NT2/D1 (cell line): ENCODE measurements at regions not wholly inside any gene's neighbourhood (a gene's known extent, or its start where the extent isn't known, plus 50 kb on each side); places are given as distances from the start of the nearest gene placed in this dataset.

ENCODE experiments used
- SUZ12 ChIP-seq: IDR thresholded peaks from 2 replicates; pipeline ENCODE4 v1.6.1; 2011; ENCODE audit not compliant: insufficient read length, insufficient read depth; ENCODE audit errors: extremely low read depth
- ZNF274 ChIP-seq: IDR thresholded peaks from 2 replicates; pipeline ENCODE4 v1.6.1; 2011; ENCODE audit warnings: mild to moderate bottlenecking, low read depth, low read length

DNA sequence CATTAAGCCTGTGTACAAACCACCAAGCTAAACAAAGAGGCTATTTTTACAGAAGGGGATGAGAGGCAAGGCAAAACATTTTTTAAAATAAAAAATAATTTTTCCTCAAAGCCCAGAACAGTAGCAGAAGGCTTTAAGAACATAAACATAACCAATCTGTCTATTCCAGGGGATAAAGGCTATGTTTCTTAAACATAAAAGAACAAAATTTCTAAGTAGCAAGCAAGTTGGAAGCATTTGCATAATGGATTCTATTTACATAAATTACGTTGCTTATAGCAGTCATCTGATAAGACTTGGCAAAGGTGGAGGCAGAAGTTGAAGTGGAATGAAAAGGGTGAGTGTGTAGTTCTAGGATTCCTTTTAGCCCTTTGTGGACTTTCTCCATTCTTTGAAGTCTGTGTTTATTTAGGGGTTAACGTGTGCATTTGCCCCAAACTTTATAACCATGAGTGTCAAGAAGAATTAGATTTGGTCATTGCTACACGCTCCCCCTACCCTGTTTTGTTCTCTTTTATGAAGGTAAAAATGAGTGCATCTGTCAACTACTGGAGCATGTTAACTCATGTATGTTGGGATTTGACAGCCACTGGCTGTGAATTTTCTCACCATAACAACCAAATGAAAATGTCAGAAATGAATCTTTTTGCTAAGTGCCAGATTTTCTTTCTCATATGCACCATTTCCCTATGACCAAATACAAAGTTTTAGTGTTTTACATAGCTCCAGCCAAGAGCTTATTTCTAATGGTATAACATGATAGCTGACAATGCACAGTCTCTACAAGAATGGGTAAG lies 378.4 kb upstream of the IGFBP7 start:
- no peak for TF ChIP-seq SUZ12
- TF ChIP-seq ZNF274 = no peak
